HCEC 1CT (cell line): ENCODE measurements at regions not wholly inside any gene's neighbourhood (a gene's known extent, or its start where the extent isn't known, plus 50 kb on each side); places are given as distances from the start of the nearest gene placed in this dataset.
"Not testable (repeated sequence)": the region's sequence is repeated elsewhere in the genome, so short reads cannot be mapped to it uniquely, and the experiment has no call there.

Source experiments
- DNase-seq: peaks from one replicate; pipeline ENCODE4 v3.0.0-alpha.2; 2017

- DNase-seq: no peak
Measured at GRCh38 chr12:28063355-28063880, 90.9 kb upstream of the PTHLH start.

- DNase-seq: no peak
Measured at GRCh38 chr12:28065374-28065773, 92.8 kb upstream of the PTHLH start.

- DNase-seq: no peak
Measured at GRCh38 chr12:28065889-28066630, 93.5 kb upstream of the PTHLH start.

- DNase-seq: no peak
Measured at GRCh38 chr12:28066879-28067278, 94.3 kb upstream of the PTHLH start.

- DNase-seq: no peak
Measured at GRCh38 chr12:28068467-28068866, 95.9 kb upstream of the PTHLH start.

- no peak for DNase-seq
Measured at GRCh38 chr12:28079539-28079938, 107.0 kb upstream of the PTHLH start.

- no peak for DNase-seq
Measured at GRCh38 chr12:28082096-28082495, 108.2 kb upstream of the CCDC91 start.

- DNase-seq: no peak
Measured at GRCh38 chr12:28083840-28084678, 106.2 kb upstream of the CCDC91 start.

GRCh38 chr12:28086521-28087155, 103.6 kb upstream of the CCDC91 start:
- no peak for DNase-seq

GRCh38 chr12:28088566-28089272, 101.5 kb upstream of the CCDC91 start:
- no peak for DNase-seq

GRCh38 chr12:28089338-28089737, 100.9 kb upstream of the CCDC91 start:
- peak; percentile 55 for DNase-seq

GRCh38 chr12:28090835-28091234, 99.4 kb upstream of the CCDC91 start:
- DNase-seq: no peak

GRCh38 chr12:28092396-28092795, 97.9 kb upstream of the CCDC91 start:
- no peak for DNase-seq

- DNase-seq: no peak
Measured at GRCh38 chr12:28096649-28097048, 93.6 kb upstream of the CCDC91 start.

- no peak for DNase-seq
Measured at GRCh38 chr12:28097221-28097620, 93.0 kb upstream of the CCDC91 start.

- not testable (repeated sequence) for DNase-seq
Measured at GRCh38 chr12:28099245-28099644, 91.0 kb upstream of the CCDC91 start.

- no peak for DNase-seq
Measured at GRCh38 chr12:28099871-28100270, 90.4 kb upstream of the CCDC91 start.

- no peak for DNase-seq
Measured at GRCh38 chr12:28100717-28101116, 89.5 kb upstream of the CCDC91 start.

GRCh38 chr12:28104316-28104715, 85.9 kb upstream of the CCDC91 start:
- DNase-seq: no peak

GRCh38 chr12:28104903-28105864, 85.1 kb upstream of the CCDC91 start:
- no peak for DNase-seq

GRCh38 chr12:28107679-28108078, 82.6 kb upstream of the CCDC91 start:
- no peak for DNase-seq

- DNase-seq: no peak
Measured at GRCh38 chr12:28108599-28108998, 81.7 kb upstream of the CCDC91 start.
